Body of pancreas (tissue), 4 donors: ENCODE measurements at regions not wholly inside any gene's neighbourhood (a gene's known extent, or its start where the extent isn't known, plus 50 kb on each side); places are given as distances from the start of the nearest gene placed in this dataset.

Experiments
- ATAC-seq: fragments of 150-250 bp; one replicate; pipeline ENCODE4 v1.9.1; 2016
- DNase-seq, 4 donors: peaks; one replicate each; pipeline ENCODE4 v3.0.0-alpha.2; 2019
- H3K27ac ChIP-seq, 4 donors: fragments of 200-600 bp; sonication (generic); 1 replicate in 3 of 4; 2 replicates in 1 of 4; pipeline versions ENCODE4 v1.5.1 to v1.6.1; 2016 to 2019; ENCODE audit warnings: mild to moderate bottlenecking in 1 of 4, mixed read lengths in 1 of 4, moderate library complexity in 1 of 4
- H3K27me3 ChIP-seq, 2 donors: fragments of 200-600 bp; sonication (generic); one replicate each; pipeline ENCODE4 v1.6.0; 2016; ENCODE audit warnings: mild to moderate bottlenecking in 1 of 2
- H3K36me3 ChIP-seq, 2 donors: fragments of 200-600 bp; sonication (generic); replicated peaks in 1 of 2; 2 replicates each; pipeline ENCODE4 v1.5.1; 2016; ENCODE audit warnings: low read depth in 2 of 2; ENCODE audit not compliant: insufficient read depth in 1 of 2
- H3K4me1 ChIP-seq: fragments of 200-600 bp; sonication (generic); one replicate; pipeline ENCODE4 v1.6.0; 2016
- H3K4me3 ChIP-seq, 2 donors: fragments of 200-600 bp; sonication (generic); 1 replicate in 1 of 2; 2 replicates in 1 of 2; pipeline ENCODE4 v1.5.1; 2016 to 2019
- H3K9me3 ChIP-seq, 3 donors: fragments of 200-600 bp; sonication (generic); 1 replicate in 2 of 3; 2 replicates in 1 of 3; pipeline ENCODE4 v1.5.1; 2016
- POLR2A ChIP-seq, 3 donors: fragments of 450-650 bp; IDR thresholded peaks; one replicate each; pipeline ENCODE4 v1.6.1; 2016; ENCODE audit warnings: antibody characterized with exemption in 3 of 3, mild to moderate bottlenecking in 2 of 3
- WGBS, 2 donors: methylation state at CpG; one replicate each; pipeline ENCODE4 v1.1.5; 2017; 5-methylcytosine and 5-hydroxymethylcytosine counted together
- intact Hi-C: fragments of 100-400 bp; cut with DNase I; formaldehyde crosslinking; loops from one replicate; pipeline ENCODE4 v1.15.1; 2023
- TF ChIP-seq, protein P1 (sequence below), 7 experiments: fragments of 450-650 bp in 4 of 7; fragments of 200-600 bp in 3 of 7; sonication (generic) in 3 of 7; IDR thresholded peaks; one replicate each; pipeline ENCODE4 v1.5.1; 2016 to 2019; ENCODE audit warnings: antibody characterized with exemption in 7 of 7

- no peak for ATAC-seq
- no peak for DNase-seq
- no peaks in the 10 kb centered on the region for H3K27me3 ChIP-seq
- no peak overlapping the region for H3K4me3 ChIP-seq
- H3K27ac ChIP-seq: no peak overlapping the region
- TF ChIP-seq, protein P1, sequence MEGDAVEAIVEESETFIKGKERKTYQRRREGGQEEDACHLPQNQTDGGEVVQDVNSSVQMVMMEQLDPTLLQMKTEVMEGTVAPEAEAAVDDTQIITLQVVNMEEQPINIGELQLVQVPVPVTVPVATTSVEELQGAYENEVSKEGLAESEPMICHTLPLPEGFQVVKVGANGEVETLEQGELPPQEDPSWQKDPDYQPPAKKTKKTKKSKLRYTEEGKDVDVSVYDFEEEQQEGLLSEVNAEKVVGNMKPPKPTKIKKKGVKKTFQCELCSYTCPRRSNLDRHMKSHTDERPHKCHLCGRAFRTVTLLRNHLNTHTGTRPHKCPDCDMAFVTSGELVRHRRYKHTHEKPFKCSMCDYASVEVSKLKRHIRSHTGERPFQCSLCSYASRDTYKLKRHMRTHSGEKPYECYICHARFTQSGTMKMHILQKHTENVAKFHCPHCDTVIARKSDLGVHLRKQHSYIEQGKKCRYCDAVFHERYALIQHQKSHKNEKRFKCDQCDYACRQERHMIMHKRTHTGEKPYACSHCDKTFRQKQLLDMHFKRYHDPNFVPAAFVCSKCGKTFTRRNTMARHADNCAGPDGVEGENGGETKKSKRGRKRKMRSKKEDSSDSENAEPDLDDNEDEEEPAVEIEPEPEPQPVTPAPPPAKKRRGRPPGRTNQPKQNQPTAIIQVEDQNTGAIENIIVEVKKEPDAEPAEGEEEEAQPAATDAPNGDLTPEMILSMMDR (IDR thresholded peaks at IDR 0.05): no peak
- no peak for TF ChIP-seq POLR2A (IDR thresholded peaks at IDR 0.05)
- H3K9me3 ChIP-seq: no peaks in the 10 kb centered on the region
- H3K36me3 ChIP-seq: no peaks in the 10 kb centered on the region
- 54 to 58% methylated on average over 3 of the region's 3 CpGs for WGBS, 2 donors
- H3K4me1 ChIP-seq: no peaks in the 10 kb centered on the region
- intact Hi-C loops: no loop called here
These were observed 198.2 kb upstream of the PCSK5 start for GRCh38 chr9:75692309-75692708.

- intact Hi-C loops: no loop called here
- no peaks in the 10 kb centered on the region for H3K9me3 ChIP-seq
- no peaks in the 10 kb centered on the region for H3K27me3 ChIP-seq
- TF ChIP-seq, protein P1 (IDR thresholded peaks at IDR 0.05): no peak
- no peak for TF ChIP-seq POLR2A (IDR thresholded peaks at IDR 0.05)
- no peak overlapping the region for H3K4me3 ChIP-seq
- no peak overlapping the region for H3K27ac ChIP-seq
- H3K36me3 ChIP-seq: no peaks in the 10 kb centered on the region
- DNase-seq (no peak), ATAC-seq (no peak)
- H3K4me1 ChIP-seq: no peaks in the 10 kb centered on the region
- 0 to 76% methylated on average over 1 of the region's 1 CpG for WGBS, 2 donors
These were observed 194.6 kb upstream of the PCSK5 start for GRCh38 chr9:75695921-75696320.

DNA sequence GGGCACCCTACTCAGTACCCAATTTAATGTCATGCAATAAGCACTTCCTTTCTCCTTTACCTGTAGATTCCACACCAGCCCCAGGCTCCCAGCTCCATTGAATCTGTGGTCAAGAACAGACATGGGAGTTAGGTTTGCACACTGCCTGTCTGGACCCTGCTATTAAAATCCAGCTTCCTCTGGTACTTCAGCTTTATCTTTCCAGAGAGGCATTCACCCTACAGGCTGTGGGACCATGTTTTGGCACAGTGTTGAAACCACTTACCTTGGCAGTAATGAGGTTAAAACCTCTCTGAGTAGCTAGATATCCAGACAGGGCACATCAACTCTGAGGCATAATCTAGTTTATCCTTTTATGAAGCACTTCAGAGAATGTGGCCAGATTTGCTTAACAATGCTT, 191.5 kb upstream of the PCSK5 start:
- Histone ChIP-seq H3K4me1 (no peaks in the 10 kb centered on the region), H3K27me3 (no peaks in the 10 kb centered on the region), H3K27ac (no peak overlapping the region), H3K36me3 (no peaks in the 10 kb centered on the region), H3K9me3 (no peaks in the 10 kb centered on the region), H3K4me3 (no peak overlapping the region)
- TF ChIP-seq, protein P1 (IDR thresholded peaks at IDR 0.05): no peak
- TF ChIP-seq POLR2A (IDR thresholded peaks at IDR 0.05): no peak
- intact Hi-C loops: no loop called here
- ATAC-seq (no peak), DNase-seq (no peak)

DNA sequence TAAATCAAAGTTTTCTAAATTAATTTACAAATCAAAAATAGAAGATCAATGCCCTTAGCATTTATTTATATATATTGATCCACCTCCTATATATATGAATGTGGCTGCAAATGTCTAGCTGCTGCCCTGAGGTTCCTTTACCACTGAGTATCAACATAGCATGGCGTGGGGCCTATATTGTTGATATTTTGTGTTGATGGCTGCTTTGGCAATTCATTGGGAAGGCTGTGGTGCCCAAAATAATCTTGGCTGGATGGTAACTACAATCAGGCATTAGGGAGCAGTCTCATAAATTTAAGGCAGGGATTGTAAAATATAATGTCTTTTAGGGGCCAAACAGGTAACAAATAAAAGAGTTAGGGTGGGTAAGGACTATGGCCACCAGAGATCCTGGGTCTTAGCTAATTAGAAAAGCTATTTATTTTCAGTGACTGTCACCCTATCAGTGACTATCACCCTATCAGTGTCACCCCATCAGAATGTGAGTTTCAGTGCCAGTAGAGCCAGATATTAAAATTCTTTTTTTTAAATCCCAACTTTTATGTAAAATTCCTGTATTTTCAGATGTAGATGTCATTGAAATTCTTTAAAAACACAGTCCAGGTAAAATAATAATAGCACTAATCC, 190.7 kb upstream of the PCSK5 start:
- ATAC-seq: no peak
- 40 to 77% methylated on average over 1 of the region's 1 CpG for WGBS, 2 donors
- H3K36me3 ChIP-seq: no peaks in the 10 kb centered on the region

GRCh38 chr9:75700252-75700640, 190.2 kb upstream of the PCSK5 start:
- Histone ChIP-seq H3K27me3 (no peaks in the 10 kb centered on the region), H3K4me1 (no peaks in the 10 kb centered on the region), H3K36me3 (no peaks in the 10 kb centered on the region), H3K9me3 (no peaks in the 10 kb centered on the region), H3K4me3 (no peak overlapping the region), H3K27ac (no peak overlapping the region)
- TF ChIP-seq POLR2A (IDR thresholded peaks at IDR 0.05): no peak
- TF ChIP-seq, protein P1 (IDR thresholded peaks at IDR 0.05): no peak
- WGBS, 2 donors: 25 to 53% methylated on average over 1 of the region's 1 CpG
- intact Hi-C loops: no loop called here
- DNase-seq (no peak), ATAC-seq (no peak)

More for the DNA sequence above, 190.7 kb upstream of the PCSK5 start:
- Histone ChIP-seq H3K9me3 (no peaks in the 10 kb centered on the region), H3K27ac (no peak overlapping the region), H3K27me3 (no peaks in the 10 kb centered on the region), H3K4me1 (no peaks in the 10 kb centered on the region), H3K4me3 (no peak overlapping the region)
- TF ChIP-seq, protein P1 (IDR thresholded peaks at IDR 0.05): no peak
- no peak for TF ChIP-seq POLR2A (IDR thresholded peaks at IDR 0.05)
- no peak for DNase-seq
- intact Hi-C loops: no loop called here
